Ectodermal cell (in vitro differentiated cells): ENCODE measurements at regions not wholly inside any gene's neighbourhood (a gene's known extent, or its start where the extent isn't known, plus 50 kb on each side); places are given as distances from the start of the nearest gene placed in this dataset.

Source experiments
- H3K27ac ChIP-seq: 2 replicates; pipeline ENCODE4 v1.7.0; 2013; ENCODE audit warnings: mild to moderate bottlenecking, low read depth, low read length; ENCODE audit not compliant: insufficient read depth, poor library complexity, severe bottlenecking
- H3K27me3 ChIP-seq: 2 replicates; pipeline ENCODE4 v1.7.0; 2013; ENCODE audit warnings: mild to moderate bottlenecking, low read length; ENCODE audit not compliant: insufficient read depth, control insufficient read depth, poor library complexity, severe bottlenecking
- H3K36me3 ChIP-seq: one replicate; pipeline ENCODE4 v1.7.0; 2013; ENCODE audit warnings: low read length; ENCODE audit not compliant: control insufficient read depth, insufficient read depth
- H3K4me1 ChIP-seq: one replicate; pipeline ENCODE4 v1.7.0; 2013; ENCODE audit warnings: low read length; ENCODE audit not compliant: control insufficient read depth, insufficient read depth
- H3K4me3 ChIP-seq: 2 replicates; pipeline ENCODE4 v1.7.0; 2013; ENCODE audit warnings: low read depth, low read length, control low read depth; ENCODE audit not compliant: insufficient read depth
- H3K9me3 ChIP-seq: 2 replicates; pipeline ENCODE4 v1.7.0; 2013; ENCODE audit warnings: mild to moderate bottlenecking, low read length, moderate library complexity; ENCODE audit not compliant: control insufficient read depth
- WGBS, 2 experiments: methylation state at CpG; one replicate each; pipeline ENCODE4 v1.1.7; 2013; ENCODE audit warnings: missing lambda C conversion rate in 2 of 2; 5-methylcytosine and 5-hydroxymethylcytosine counted together

GRCh38 chr2:59046401-59047372 lies 805.6 kb upstream of the FANCL start:
- no peak overlapping the region for H3K27ac ChIP-seq
- WGBS, 2 experiments, result 90% methylated on average over 13 to 15 of the region's 17 CpGs
- H3K27me3 ChIP-seq, result no peaks in the 10 kb centered on the region
- H3K9me3 ChIP-seq, result no peaks in the 10 kb centered on the region
- no peaks in the 10 kb centered on the region for H3K4me1 ChIP-seq
- no peaks in the 10 kb centered on the region for H3K36me3 ChIP-seq
- no peak overlapping the region for H3K4me3 ChIP-seq

- no peaks in the 10 kb centered on the region for H3K9me3 ChIP-seq
- no peaks in the 10 kb centered on the region for H3K27me3 ChIP-seq
- no peak overlapping the region for H3K4me3 ChIP-seq
- WGBS, 2 experiments, result 93 to 94% methylated on average over 1 of the region's 1 CpG
- no peaks in the 10 kb centered on the region for H3K36me3 ChIP-seq
- H3K4me1 ChIP-seq, result no peaks in the 10 kb centered on the region
- no peak overlapping the region for H3K27ac ChIP-seq
Observed at GRCh38 chr2:59044736-59045135, 803.6 kb upstream of the FANCL start.

GRCh38 chr2:59041139-59041538 lies 800.0 kb upstream of the FANCL start:
- Histone ChIP-seq H3K9me3 (no peaks in the 10 kb centered on the region), H3K27ac (no peak overlapping the region), H3K27me3 (no peaks in the 10 kb centered on the region), H3K4me3 (no peak overlapping the region), H3K4me1 (no peaks in the 10 kb centered on the region), H3K36me3 (no peaks in the 10 kb centered on the region)
- 92 to 96% methylated on average over 4 of the region's 4 CpGs for WGBS, 2 experiments

- Histone ChIP-seq H3K27me3 (no peaks in the 10 kb centered on the region), H3K4me1 (no peaks in the 10 kb centered on the region), H3K36me3 (no peaks in the 10 kb centered on the region), H3K27ac (no peak overlapping the region), H3K9me3 (no peaks in the 10 kb centered on the region), H3K4me3 (no peak overlapping the region)
- 22 to 65% methylated on average over 1 of the region's 1 CpG for WGBS, 2 experiments
Observed at GRCh38 chr2:59034837-59035236, 793.7 kb upstream of the FANCL start.

- WGBS, 2 experiments, result 69 to 86% methylated on average over 3 of the region's 3 CpGs
- Histone ChIP-seq H3K4me3 (no peak overlapping the region), H3K4me1 (no peaks in the 10 kb centered on the region), H3K36me3 (no peaks in the 10 kb centered on the region), H3K27me3 (no peaks in the 10 kb centered on the region), H3K9me3 (no peaks in the 10 kb centered on the region), H3K27ac (no peak overlapping the region)
Observed at GRCh38 chr2:59034106-59034505, 793.0 kb upstream of the FANCL start.

- Histone ChIP-seq H3K36me3 (no peaks in the 10 kb centered on the region), H3K27me3 (no peaks in the 10 kb centered on the region), H3K4me3 (no peak overlapping the region), H3K27ac (no peak overlapping the region), H3K9me3 (no peaks in the 10 kb centered on the region), H3K4me1 (no peaks in the 10 kb centered on the region)
- WGBS, 2 experiments, result 94 to 100% methylated on average over 1 of the region's 1 CpG
Observed at GRCh38 chr2:59033661-59034060, 792.5 kb upstream of the FANCL start.

GRCh38 chr2:59032499-59032898 lies 791.4 kb upstream of the FANCL start:
- Histone ChIP-seq H3K27me3 (no peaks in the 10 kb centered on the region), H3K36me3 (no peaks in the 10 kb centered on the region), H3K9me3 (no peaks in the 10 kb centered on the region), H3K27ac (no peak overlapping the region), H3K4me1 (no peaks in the 10 kb centered on the region), H3K4me3 (no peak overlapping the region)
- WGBS, 2 experiments, result 95 to 96% methylated on average over 3 of the region's 3 CpGs

GRCh38 chr2:59029058-59029457 lies 787.9 kb upstream of the FANCL start:
- Histone ChIP-seq H3K4me1 (no peaks in the 10 kb centered on the region), H3K27me3 (no peaks in the 10 kb centered on the region), H3K4me3 (no peak overlapping the region), H3K36me3 (no peaks in the 10 kb centered on the region), H3K9me3 (no peaks in the 10 kb centered on the region), H3K27ac (no peak overlapping the region)
- WGBS, 2 experiments, result 91% methylated on average over 6 of the region's 6 CpGs

GRCh38 chr2:59027320-59027719 lies 786.2 kb upstream of the FANCL start:
- H3K27ac ChIP-seq, result no peak overlapping the region
- no peak overlapping the region for H3K4me3 ChIP-seq
- no peaks in the 10 kb centered on the region for H3K36me3 ChIP-seq
- WGBS, 2 experiments, result 95 to 98% methylated on average over 3 to 4 of the region's 4 CpGs
- no peaks in the 10 kb centered on the region for H3K4me1 ChIP-seq
- no peaks in the 10 kb centered on the region for H3K9me3 ChIP-seq
- no peaks in the 10 kb centered on the region for H3K27me3 ChIP-seq

- Histone ChIP-seq H3K4me1 (no peaks in the 10 kb centered on the region), H3K27me3 (no peaks in the 10 kb centered on the region), H3K27ac (no peak overlapping the region), H3K4me3 (no peak overlapping the region), H3K9me3 (no peaks in the 10 kb centered on the region), H3K36me3 (no peaks in the 10 kb centered on the region)
- 41 to 66% methylated on average over 2 to 4 of the region's 5 CpGs for whole genome bisulfite sequencing, 2 experiments
Observed at GRCh38 chr2:59025157-59025757, 784.1 kb upstream of the FANCL start.
